Esophagus squamous epithelium (tissue), 5 donors: ENCODE measurements at regions not wholly inside any gene's neighbourhood (a gene's known extent, or its start where the extent isn't known, plus 50 kb on each side); places are given as distances from the start of the nearest gene placed in this dataset.

Experiments used
- DNase-seq: peaks from one replicate; lab custom pipeline; 2025; lab: John Stamatoyannopoulos, UW
- H3K27ac ChIP-seq, 4 donors: fragments of 200-600 bp; sonication (generic); one replicate each; pipeline ENCODE4 v1.5.1; 2016 to 2019; ENCODE audit warnings: mild to moderate bottlenecking in 1 of 4
- H3K27me3 ChIP-seq, 4 donors: fragments of 200-600 bp; sonication (generic); 1 replicate in 3 of 4; 2 replicates in 1 of 4; pipeline versions ENCODE4 v1.5.1 to v1.6.0; 2017 to 2021; ENCODE audit warnings: antibody characterized with exemption in 1 of 4
- H3K36me3 ChIP-seq, 3 donors: fragments of 200-600 bp; sonication (generic); one replicate each; pipeline ENCODE4 v1.5.1; 2016 to 2019
- H3K4me1 ChIP-seq, 3 donors: fragments of 200-600 bp; sonication (generic); one replicate each; pipeline ENCODE4 v1.5.1; 2017 to 2019
- H3K4me3 ChIP-seq, 4 donors: fragments of 200-600 bp; sonication (generic); 1 replicate in 3 of 4; 2 replicates in 1 of 4; pipeline ENCODE4 v1.5.1; 2016 to 2019; ENCODE audit warnings: mild to moderate bottlenecking in 2 of 4, moderate library complexity in 1 of 4
- H3K9me3 ChIP-seq, 3 donors: fragments of 200-600 bp; sonication (generic); one replicate each; pipeline ENCODE4 v1.5.1; 2016 to 2019
- CTCF ChIP-seq, 6 experiments: fragments of 450-650 bp in 4 of 6; fragments of 200-600 bp in 2 of 6; sonication (generic) in 2 of 6; IDR thresholded peaks; one replicate each; pipeline ENCODE4 v1.5.1; 2016 to 2019; ENCODE audit warnings: antibody characterized with exemption in 6 of 6, mild to moderate bottlenecking in 4 of 6, moderate library complexity in 4 of 6
- POLR2A ChIP-seq, 4 donors: fragments of 450-650 bp; IDR thresholded peaks; one replicate each; pipeline ENCODE4 v1.6.1; 2017; ENCODE audit warnings: antibody characterized with exemption in 4 of 4, mild to moderate bottlenecking in 4 of 4, moderate library complexity in 3 of 4
- WGBS, 2 donors: methylation state at CpG; one replicate each; pipeline ENCODE4 v1.1.5; 2018; 5-methylcytosine and 5-hydroxymethylcytosine counted together
- intact Hi-C: fragments of 100-400 bp; cut with DNase I; formaldehyde crosslinking; loops from one replicate; pipeline ENCODE4 v1.15.0; 2022
- donor health status: DM: yes; HTN: yes; CAD: no.

GRCh38 chr20:40562031-40562430 lies 127.0 kb downstream of the MAFB start:
- no peak for TF ChIP-seq CTCF (IDR thresholded peaks at IDR 0.05)
- TF ChIP-seq POLR2A (IDR thresholded peaks at IDR 0.05) = no peak
- Histone ChIP-seq H3K4me1 (peaks cover 25 to 48% (median 36%) of the 10 kb centered on the region in 3 donors), H3K36me3 (no peaks in the 10 kb centered on the region), H3K27me3 (no peaks in the 10 kb centered on the region), H3K27ac (peak overlapping the region; percentile 25 to 77 (median 68)), H3K9me3 (no peaks in the 10 kb centered on the region), H3K4me3 (no peak overlapping the region)
- DNase-seq = no peak
- 29 to 43% methylated on average over 1 of the region's 2 CpGs for WGBS, 2 donors
- intact Hi-C loops = no loop called here

GRCh38 chr20:40561187-40561586 lies 127.8 kb downstream of the MAFB start:
- Histone ChIP-seq H3K36me3 (no peaks in the 10 kb centered on the region), H3K9me3 (no peaks in the 10 kb centered on the region), H3K4me1 (peaks cover 25 to 47% (median 36%) of the 10 kb centered on the region in 3 donors), H3K4me3 (no peak overlapping the region), H3K27ac (no peak overlapping the region), H3K27me3 (no peaks in the 10 kb centered on the region)
- 86 to 95% methylated on average over 2 to 3 of the region's 3 CpGs for WGBS, 2 donors
- intact Hi-C loops = no loop called here
- TF ChIP-seq CTCF (IDR thresholded peaks at IDR 0.05) = no peak
- TF ChIP-seq POLR2A (IDR thresholded peaks at IDR 0.05) = no peak
- DNase-seq = no peak

GRCh38 chr20:40558212-40558611 lies 130.8 kb downstream of the MAFB start:
- Histone ChIP-seq H3K27me3 (no peaks in the 10 kb centered on the region), H3K4me1 (peaks cover 9 to 18% (median 12%) of the 10 kb centered on the region in 3 donors), H3K4me3 (no peak overlapping the region), H3K36me3 (no peaks in the 10 kb centered on the region), H3K27ac (no peak overlapping the region), H3K9me3 (no peaks in the 10 kb centered on the region)
- no peak for DNase-seq
- TF ChIP-seq POLR2A (IDR thresholded peaks at IDR 0.05) (no peak), CTCF (IDR thresholded peaks at IDR 0.05) (no peak)
- intact Hi-C loops = no loop called here

GRCh38 chr20:40551125-40551530 lies 137.9 kb downstream of the MAFB start:
- no peak overlapping the region for H3K4me3 ChIP-seq
- H3K4me1 ChIP-seq = peaks cover 0 to 11% (median 0%) of the 10 kb centered on the region in 3 donors
- intact Hi-C loops = no loop called here
- no peaks in the 10 kb centered on the region for H3K9me3 ChIP-seq
- no peak for DNase-seq
- no peaks in the 10 kb centered on the region for H3K27me3 ChIP-seq
- TF ChIP-seq POLR2A (IDR thresholded peaks at IDR 0.05) = no peak
- no peak for TF ChIP-seq CTCF (IDR thresholded peaks at IDR 0.05)
- H3K27ac ChIP-seq = no peak overlapping the region
- no peaks in the 10 kb centered on the region for H3K36me3 ChIP-seq
- 60 to 100% methylated on average over 1 of the region's 1 CpG for WGBS, 2 donors

GRCh38 chr20:40547483-40548091 lies 141.4 kb downstream of the MAFB start:
- intact Hi-C loops = no loop called here
- H3K36me3 ChIP-seq = no peaks in the 10 kb centered on the region
- no peaks in the 10 kb centered on the region for H3K9me3 ChIP-seq
- peaks cover 0 to 11% (median 0%) of the 10 kb centered on the region in 3 donors for H3K4me1 ChIP-seq
- H3K27me3 ChIP-seq = no peaks in the 10 kb centered on the region
- WGBS, 2 donors = 5 to 6% methylated on average over 2 of the region's 2 CpGs
- H3K4me3 ChIP-seq = no peak overlapping the region
- no peak for DNase-seq
- TF ChIP-seq POLR2A (IDR thresholded peaks at IDR 0.05) (no peak), CTCF (IDR thresholded peaks at IDR 0.05) (no peak)
- H3K27ac ChIP-seq = no peak overlapping the region
